Thyroid gland (tissue), 4 donors: ENCODE measurements at regions not wholly inside any gene's neighbourhood (a gene's known extent, or its start where the extent isn't known, plus 50 kb on each side); places are given as distances from the start of the nearest gene placed in this dataset.

ENCODE experiments used
- POLR2A ChIP-seq, 2 donors: fragments of 450-650 bp; IDR thresholded peaks; one replicate each; pipeline ENCODE4 v1.6.1; 2017; ENCODE audit warnings: antibody characterized with exemption in 2 of 2, mild to moderate bottlenecking in 2 of 2, moderate library complexity in 1 of 2
- TF ChIP-seq, protein P1 (sequence below), 6 experiments: fragments of 200-600 bp in 3 of 6; fragments of 450-650 bp in 3 of 6; sonication (generic) in 3 of 6; IDR thresholded peaks; one replicate each; pipeline ENCODE4 v1.5.1; 2016 to 2019; ENCODE audit warnings: antibody characterized with exemption in 6 of 6, mild to moderate bottlenecking in 2 of 6, inconsistent platforms in 1 of 6, moderate library complexity in 1 of 6

DNA sequence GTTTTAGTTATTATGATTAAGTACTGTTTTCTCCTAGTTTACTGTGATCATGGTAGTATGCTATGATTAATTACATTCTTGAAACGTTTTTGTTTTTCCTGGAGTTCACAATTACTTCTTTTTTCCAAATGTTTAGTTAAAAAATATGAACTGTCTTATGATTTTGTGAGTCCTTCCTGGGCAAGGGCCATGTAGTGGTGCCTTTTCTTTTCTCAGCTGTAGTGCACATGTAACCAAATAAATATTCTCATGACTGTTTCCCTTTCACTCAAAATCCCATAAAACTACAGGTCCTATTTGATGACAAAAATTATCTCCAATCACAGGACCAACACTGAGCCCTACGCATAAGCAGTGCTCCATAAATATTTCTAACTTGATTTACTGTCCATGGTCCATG is 118.9 kb upstream of the EGR2 start:
- no peak for TF ChIP-seq POLR2A (IDR thresholded peaks at IDR 0.05)
- TF ChIP-seq, protein P1, sequence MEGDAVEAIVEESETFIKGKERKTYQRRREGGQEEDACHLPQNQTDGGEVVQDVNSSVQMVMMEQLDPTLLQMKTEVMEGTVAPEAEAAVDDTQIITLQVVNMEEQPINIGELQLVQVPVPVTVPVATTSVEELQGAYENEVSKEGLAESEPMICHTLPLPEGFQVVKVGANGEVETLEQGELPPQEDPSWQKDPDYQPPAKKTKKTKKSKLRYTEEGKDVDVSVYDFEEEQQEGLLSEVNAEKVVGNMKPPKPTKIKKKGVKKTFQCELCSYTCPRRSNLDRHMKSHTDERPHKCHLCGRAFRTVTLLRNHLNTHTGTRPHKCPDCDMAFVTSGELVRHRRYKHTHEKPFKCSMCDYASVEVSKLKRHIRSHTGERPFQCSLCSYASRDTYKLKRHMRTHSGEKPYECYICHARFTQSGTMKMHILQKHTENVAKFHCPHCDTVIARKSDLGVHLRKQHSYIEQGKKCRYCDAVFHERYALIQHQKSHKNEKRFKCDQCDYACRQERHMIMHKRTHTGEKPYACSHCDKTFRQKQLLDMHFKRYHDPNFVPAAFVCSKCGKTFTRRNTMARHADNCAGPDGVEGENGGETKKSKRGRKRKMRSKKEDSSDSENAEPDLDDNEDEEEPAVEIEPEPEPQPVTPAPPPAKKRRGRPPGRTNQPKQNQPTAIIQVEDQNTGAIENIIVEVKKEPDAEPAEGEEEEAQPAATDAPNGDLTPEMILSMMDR (IDR thresholded peaks at IDR 0.05), result no peak
